ENCODE measurements at regions not wholly inside any gene's neighbourhood (a gene's known extent, or its start where the extent isn't known, plus 50 kb on each side); places are given as distances from the start of the nearest gene placed in this dataset.

DNA sequence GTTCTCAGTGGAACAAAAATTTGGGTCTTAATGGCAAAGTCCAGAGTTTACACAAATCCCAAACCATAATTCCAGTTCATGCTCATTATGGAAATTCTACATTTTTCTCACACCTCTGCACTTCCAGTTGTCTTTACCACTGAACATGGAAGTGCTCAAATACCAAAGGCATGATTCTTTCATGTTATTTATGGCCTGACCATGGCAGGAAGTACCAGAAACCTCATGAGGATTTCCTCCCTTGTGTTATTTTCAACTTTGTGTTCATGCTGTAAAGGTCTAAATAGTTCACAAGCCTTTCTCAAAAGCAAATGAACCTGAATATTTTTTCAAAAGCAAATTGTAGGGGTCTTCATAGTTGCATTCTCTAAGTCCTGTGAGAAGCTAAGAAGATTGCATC is 82.0 kb upstream of the ITGA1 start:
- peak; percentile 66 for DNase-seq (ENCODE audit: low read depth)
- TF ChIP-seq CTCF (conservative IDR thresholded peaks at IDR 0.05; ENCODE audit: low read length), result no peak
- H3K4me3 ChIP-seq (ENCODE audit: low read length), result no peak overlapping the region

DNA sequence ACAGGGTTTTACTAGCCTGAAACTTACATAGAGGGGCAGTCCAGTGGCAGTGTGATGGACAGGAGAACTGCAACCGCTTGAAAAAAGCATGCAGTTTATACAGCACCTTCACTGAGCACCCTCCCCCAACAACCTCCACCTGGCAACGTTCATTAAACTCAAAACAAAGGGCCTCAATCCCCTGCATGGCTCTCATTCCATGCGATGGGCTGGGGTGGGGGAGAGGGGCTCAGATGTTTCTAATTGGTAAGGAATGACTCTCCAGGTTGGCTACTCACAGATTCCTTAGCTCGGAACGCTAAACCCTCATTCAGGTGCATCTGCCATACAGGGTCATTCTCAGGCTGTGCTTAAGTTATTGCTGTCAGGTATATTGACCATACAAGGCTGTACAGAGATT is 80.9 kb upstream of the ITGA1 start:
- H3K4me3 ChIP-seq (ENCODE audit: low read length), result no peak overlapping the region
- DNase-seq (ENCODE audit: low read depth), result no peak
- no peak for TF ChIP-seq CTCF (conservative IDR thresholded peaks at IDR 0.05; ENCODE audit: low read length)

DNA sequence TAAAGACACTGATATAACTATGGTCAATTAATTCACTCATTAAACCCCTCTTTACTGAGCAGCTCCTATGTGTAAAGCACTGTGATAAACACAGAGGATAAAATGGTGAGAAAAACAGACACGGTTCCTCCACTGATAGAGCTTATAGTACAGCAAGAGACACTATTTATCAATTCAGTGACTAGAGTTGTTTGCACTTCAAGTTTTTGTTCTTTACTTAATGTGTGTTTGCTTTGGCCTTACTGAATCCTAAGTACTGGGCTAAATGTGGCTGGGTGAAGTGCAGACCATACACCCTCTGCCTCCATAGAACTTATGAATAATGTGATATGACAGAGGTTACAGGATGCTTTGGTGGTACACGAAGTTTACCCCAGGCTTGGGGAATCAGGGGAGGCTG is 80.1 kb upstream of the ITGA1 start:
- no peak overlapping the region for H3K4me3 ChIP-seq (ENCODE audit: low read length)
- DNase-seq (ENCODE audit: low read depth), result no peak
- no peak for TF ChIP-seq CTCF (conservative IDR thresholded peaks at IDR 0.05; ENCODE audit: low read length)

GRCh38 chr5:52708463-52708862 is 79.3 kb upstream of the ITGA1 start:
- no peak for TF ChIP-seq CTCF (conservative IDR thresholded peaks at IDR 0.05; ENCODE audit: low read length)
- no peak overlapping the region for H3K4me3 ChIP-seq (ENCODE audit: low read length)
- peak; percentile 56 for DNase-seq (ENCODE audit: low read depth)

GRCh38 chr5:52709167-52709925 is 78.4 kb upstream of the ITGA1 start:
- H3K4me3 ChIP-seq (ENCODE audit: low read length), result no peak overlapping the region
- no peak for DNase-seq (ENCODE audit: low read depth)
- TF ChIP-seq CTCF (conservative IDR thresholded peaks at IDR 0.05; ENCODE audit: low read length), result no peak

DNA sequence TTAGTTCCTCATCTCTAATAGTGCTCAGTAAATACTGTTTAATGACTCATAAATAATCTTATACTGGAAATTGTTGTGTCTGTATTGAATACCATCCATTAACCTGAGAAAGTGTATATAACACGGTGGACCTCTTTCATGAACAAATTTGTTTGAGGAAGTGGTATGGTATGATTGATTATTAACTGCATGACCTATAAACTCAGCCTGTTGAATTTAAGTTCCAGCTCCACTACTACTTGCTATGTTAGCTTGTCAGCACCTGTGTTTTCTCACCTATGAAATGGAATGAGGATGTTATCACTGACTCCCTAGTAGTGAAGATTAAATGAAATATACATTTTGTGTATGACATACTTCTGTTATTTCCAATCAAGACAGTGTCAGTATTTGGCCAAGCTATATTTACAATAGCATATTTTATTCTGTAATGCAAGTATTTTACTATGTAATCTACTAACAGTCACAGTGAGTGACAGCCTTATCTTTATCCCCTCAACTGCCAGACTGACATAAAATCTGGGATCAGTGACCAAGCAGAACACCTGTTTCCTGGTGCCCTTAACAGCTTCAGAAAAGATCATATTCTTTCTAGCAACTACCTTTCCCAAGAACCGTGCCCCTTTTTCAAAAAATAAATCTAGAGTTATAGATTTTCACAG is 77.3 kb upstream of the ITGA1 start:
- H3K4me3 ChIP-seq (ENCODE audit: low read length), result no peak overlapping the region
- no peak for DNase-seq (ENCODE audit: low read depth)
- no peak for TF ChIP-seq CTCF (conservative IDR thresholded peaks at IDR 0.05; ENCODE audit: low read length)
